GM10266 (cell line): ENCODE measurements at regions not wholly inside any gene's neighbourhood (a gene's known extent, or its start where the extent isn't known, plus 50 kb on each side); places are given as distances from the start of the nearest gene placed in this dataset.
"Not testable (repeated sequence)": the region's sequence is repeated elsewhere in the genome, so short reads cannot be mapped to it uniquely, and the experiment has no call there.

ENCODE experiments used
- DNase-seq: peaks from one replicate; pipeline ENCODE4 v3.0.0; 2012; ENCODE audit errors: extremely low spot score
- TF ChIP-seq, protein P1 (sequence below): IDR thresholded peaks from 2 replicates; pipeline ENCODE4 v1.5.1; 2012; ENCODE audit warnings: mild to moderate bottlenecking, low read depth; ENCODE audit not compliant: control insufficient read depth, insufficient read depth; ENCODE audit errors: missing control alignments

DNA sequence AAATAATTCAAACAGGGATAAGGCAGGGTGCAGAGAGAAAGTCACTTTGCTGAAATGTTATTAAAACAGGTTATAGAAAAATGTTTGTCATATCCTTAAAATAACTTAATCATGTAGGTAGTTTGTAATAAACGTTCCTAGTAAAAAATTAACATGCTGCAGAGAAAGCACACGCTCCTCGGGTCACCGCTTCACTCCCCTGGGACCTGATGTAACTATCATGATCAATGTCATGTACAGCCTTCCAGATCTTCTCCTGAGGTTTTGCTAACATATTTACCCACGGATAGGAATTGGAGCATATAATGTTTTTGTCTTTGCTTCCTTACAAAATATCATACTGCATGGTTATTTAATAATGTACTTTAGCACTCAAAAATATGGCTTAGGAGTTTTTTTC, 285.1 kb upstream of the TMEM132C start:
- no peak for DNase-seq
- TF ChIP-seq, protein P1, sequence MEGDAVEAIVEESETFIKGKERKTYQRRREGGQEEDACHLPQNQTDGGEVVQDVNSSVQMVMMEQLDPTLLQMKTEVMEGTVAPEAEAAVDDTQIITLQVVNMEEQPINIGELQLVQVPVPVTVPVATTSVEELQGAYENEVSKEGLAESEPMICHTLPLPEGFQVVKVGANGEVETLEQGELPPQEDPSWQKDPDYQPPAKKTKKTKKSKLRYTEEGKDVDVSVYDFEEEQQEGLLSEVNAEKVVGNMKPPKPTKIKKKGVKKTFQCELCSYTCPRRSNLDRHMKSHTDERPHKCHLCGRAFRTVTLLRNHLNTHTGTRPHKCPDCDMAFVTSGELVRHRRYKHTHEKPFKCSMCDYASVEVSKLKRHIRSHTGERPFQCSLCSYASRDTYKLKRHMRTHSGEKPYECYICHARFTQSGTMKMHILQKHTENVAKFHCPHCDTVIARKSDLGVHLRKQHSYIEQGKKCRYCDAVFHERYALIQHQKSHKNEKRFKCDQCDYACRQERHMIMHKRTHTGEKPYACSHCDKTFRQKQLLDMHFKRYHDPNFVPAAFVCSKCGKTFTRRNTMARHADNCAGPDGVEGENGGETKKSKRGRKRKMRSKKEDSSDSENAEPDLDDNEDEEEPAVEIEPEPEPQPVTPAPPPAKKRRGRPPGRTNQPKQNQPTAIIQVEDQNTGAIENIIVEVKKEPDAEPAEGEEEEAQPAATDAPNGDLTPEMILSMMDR = no peak

GRCh38 chr12:127983213-127983791, 283.7 kb upstream of the TMEM132C start:
- not testable (repeated sequence) for DNase-seq

- DNase-seq = no peak
- TF ChIP-seq, protein P1 = no peak
Measured at GRCh38 chr12:127984386-127985055, 282.4 kb upstream of the TMEM132C start.

DNA sequence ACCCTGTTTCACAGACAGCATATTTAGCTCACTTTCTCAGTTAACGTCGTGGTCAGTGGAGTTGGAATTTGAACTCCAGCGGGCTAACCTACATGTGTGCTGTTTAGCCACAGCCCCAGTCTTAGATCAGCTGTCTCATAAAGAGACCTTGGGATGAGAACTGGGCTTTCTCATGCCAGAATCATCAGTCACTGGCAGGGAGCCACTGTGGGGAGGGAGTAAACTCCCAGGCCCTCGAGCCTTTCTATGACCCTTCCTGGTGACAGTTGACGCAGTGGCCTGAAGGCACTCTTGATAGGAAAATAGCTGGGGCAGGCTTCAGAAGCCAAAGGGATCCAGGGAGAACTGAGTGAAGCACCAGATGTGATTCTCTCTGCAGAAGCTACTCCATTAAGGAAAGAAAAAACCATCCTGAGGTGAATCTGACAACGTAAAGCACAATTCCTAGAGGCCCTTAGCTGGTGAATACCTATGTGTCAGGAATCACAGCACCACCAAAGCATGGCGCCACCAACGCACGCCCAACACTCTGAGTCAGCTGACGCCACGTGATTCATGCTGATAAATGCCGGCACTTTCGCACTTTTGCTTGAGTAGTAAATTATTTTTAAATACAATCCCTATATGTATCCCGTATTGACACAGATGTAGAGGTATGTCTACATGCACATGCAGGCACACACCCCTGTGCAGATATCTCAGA, 279.6 kb upstream of the TMEM132C start:
- no peak for DNase-seq
- TF ChIP-seq, protein P1 = no peak

- DNase-seq = no peak
- TF ChIP-seq, protein P1 = no peak
Measured at GRCh38 chr12:127991485-127991884, 275.5 kb upstream of the TMEM132C start.

DNA sequence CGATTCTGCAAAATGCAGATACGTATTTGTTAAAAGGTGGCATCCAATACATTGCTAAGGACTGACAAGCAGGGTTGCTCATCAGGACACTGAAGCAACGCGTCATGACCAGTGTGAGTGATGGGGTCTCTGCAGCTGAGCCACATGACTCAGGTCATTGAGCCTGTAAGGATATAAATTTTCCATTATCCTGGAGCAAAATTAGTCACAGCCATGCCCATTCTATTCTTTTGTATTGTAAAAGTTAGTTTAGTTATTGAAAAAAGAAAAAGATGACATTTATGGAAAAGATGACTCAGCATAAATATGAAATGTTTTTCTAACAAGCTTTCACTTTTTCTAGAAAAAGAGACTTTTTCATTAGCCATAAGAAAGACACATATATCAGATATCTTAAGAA, 268.0 kb upstream of the TMEM132C start:
- DNase-seq = no peak
- TF ChIP-seq, protein P1 = no peak

DNA sequence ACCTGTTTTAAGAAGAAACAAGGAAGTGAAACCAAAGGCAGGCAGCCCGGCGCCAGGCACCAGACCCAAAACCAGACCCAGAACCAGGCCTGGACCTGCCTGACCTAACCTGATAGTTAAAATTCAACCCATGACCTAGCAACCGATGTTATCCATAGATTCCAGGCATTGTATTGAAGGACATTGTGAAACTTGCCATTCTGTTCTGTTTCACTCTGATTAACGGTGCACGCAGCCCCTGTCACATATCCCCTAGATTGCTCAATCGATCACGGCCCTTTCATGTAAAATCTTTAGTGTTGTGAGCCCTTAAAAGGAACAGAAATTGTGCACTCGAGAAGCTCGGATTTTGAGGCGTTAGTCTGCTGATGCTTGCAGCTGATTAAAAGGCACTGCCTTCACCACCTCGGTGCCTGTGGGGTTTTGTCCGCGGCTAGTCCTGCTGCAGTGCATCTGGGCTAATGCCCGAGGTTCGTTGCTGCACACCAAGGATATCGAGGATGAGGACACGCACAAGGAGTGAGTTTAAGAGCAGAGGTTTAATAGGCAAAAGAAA, 262.5 kb upstream of the TMEM132C start:
- DNase-seq = no peak
- TF ChIP-seq, protein P1 = no peak
